ENCODE measurements at regions not wholly inside any gene's neighbourhood (a gene's known extent, or its start where the extent isn't known, plus 50 kb on each side); places are given as distances from the start of the nearest gene placed in this dataset.

GRCh38 chr4:128596853-128597252 lies 212.6 kb upstream of the JADE1 start:
- Histone ChIP-seq H3K27ac (ENCODE audit: low read depth, low read length) (no peak overlapping the region), H3K4me1 (ENCODE audit: control insufficient read depth in 5 of 5, insufficient read depth in 5 of 5, low read length in 5 of 5) (peaks cover 0 to 4% (median 0%) of the 10 kb centered on the region in 5 donors), H3K27me3 (ENCODE audit: control insufficient read depth in 5 of 5, insufficient read depth in 4 of 5, low read length in 5 of 5) (no peaks in the 10 kb centered on the region), H3K36me3 (ENCODE audit: control insufficient read depth in 5 of 5, insufficient read depth in 5 of 5, low read length in 5 of 5) (no peaks in the 10 kb centered on the region), H3K9me3 (ENCODE audit: control insufficient read depth in 5 of 5, low read length in 5 of 5) (peaks cover 0 to 4% (median 0%) of the 10 kb centered on the region in 5 donors), H3K4me3 (ENCODE audit: low read depth in 1 of 5, low read length in 5 of 5) (no peak overlapping the region), H3K9ac (ENCODE audit: low read length in 5 of 5) (no peak overlapping the region)

DNA sequence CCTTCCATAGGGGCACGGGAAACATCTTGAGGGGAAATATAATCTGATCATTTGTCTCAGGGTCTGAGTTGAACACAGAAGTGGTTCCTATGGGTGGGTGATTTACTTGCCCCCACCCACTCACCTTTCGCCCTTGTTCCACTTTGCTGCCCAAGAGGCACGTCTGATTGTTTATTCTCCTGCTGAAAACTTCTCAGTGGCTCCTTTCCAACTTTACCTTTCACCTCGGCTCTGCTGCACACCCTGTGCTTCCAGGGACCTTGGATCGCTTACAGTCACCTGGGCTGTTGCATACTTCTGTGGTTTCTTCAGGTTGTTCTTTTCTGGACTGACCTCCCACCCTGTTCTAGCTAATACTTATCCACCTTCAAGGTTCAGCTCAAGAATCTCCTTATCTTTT lies 213.4 kb upstream of the JADE1 start:
- Histone ChIP-seq H3K9me3 (ENCODE audit: control insufficient read depth in 5 of 5, low read length in 5 of 5) (peaks cover 0 to 4% (median 0%) of the 10 kb centered on the region in 5 donors), H3K27ac (ENCODE audit: low read depth, low read length) (no peak overlapping the region), H3K36me3 (ENCODE audit: control insufficient read depth in 5 of 5, insufficient read depth in 5 of 5, low read length in 5 of 5) (no peaks in the 10 kb centered on the region), H3K4me1 (ENCODE audit: control insufficient read depth in 5 of 5, insufficient read depth in 5 of 5, low read length in 5 of 5) (peaks cover 0 to 2% (median 0%) of the 10 kb centered on the region in 5 donors), H3K27me3 (ENCODE audit: control insufficient read depth in 5 of 5, insufficient read depth in 4 of 5, low read length in 5 of 5) (no peaks in the 10 kb centered on the region), H3K4me3 (ENCODE audit: low read depth in 1 of 5, low read length in 5 of 5) (no peak overlapping the region), H3K9ac (ENCODE audit: low read length in 5 of 5) (no peak overlapping the region)

DNA sequence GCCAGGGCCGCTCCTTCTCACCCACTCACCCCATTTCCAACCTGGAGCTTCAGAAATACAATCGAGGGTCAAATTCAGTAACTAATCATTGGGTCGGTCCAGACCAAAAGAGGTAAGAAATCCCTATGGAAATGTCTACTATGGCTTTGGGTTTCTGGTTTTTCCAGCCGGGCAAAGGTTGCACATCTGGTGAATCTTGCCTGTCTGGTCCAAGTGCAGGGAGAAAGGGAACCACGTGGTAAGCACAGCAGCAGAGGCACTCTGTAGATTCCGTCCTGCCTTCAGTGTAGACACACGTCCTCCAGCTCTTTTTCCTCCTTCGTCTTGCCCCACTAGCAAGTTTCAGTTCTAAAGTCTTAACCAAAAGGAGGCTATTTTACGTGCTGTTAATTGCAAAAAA lies 218.0 kb upstream of the JADE1 start:
- peaks cover 0 to 4% (median 0%) of the 10 kb centered on the region in 5 donors for H3K9me3 ChIP-seq (ENCODE audit: control insufficient read depth in 5 of 5, low read length in 5 of 5)
- H3K4me3 ChIP-seq (ENCODE audit: low read depth in 1 of 5, low read length in 5 of 5) = no peak overlapping the region
- no peak overlapping the region for H3K27ac ChIP-seq (ENCODE audit: low read depth, low read length)
- no peaks in the 10 kb centered on the region for H3K36me3 ChIP-seq (ENCODE audit: control insufficient read depth in 5 of 5, insufficient read depth in 5 of 5, low read length in 5 of 5)
- no peak overlapping the region for H3K9ac ChIP-seq (ENCODE audit: low read length in 5 of 5)
- H3K4me1 ChIP-seq (ENCODE audit: control insufficient read depth in 5 of 5, insufficient read depth in 5 of 5, low read length in 5 of 5) = no peaks in the 10 kb centered on the region
- no peaks in the 10 kb centered on the region for H3K27me3 ChIP-seq (ENCODE audit: control insufficient read depth in 5 of 5, insufficient read depth in 4 of 5, low read length in 5 of 5)

DNA sequence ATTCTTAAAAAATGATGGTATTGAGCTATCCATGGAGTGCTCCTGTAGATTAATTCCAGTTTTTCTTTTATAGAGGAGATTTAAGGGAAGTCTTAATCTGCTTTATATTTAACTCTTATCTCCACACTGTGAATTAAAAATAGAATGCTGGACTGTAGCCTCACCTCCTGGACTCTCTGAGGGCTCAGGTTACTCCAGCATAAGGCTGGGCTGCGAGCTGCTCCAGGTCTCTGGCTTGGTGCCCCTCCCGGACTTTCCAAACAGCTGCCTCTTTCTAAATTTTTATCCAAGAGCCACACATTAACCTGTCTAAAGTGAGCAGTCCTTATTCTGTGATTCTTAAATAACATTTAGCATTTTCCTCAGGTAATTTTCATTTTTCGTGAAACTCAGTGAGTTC lies 218.7 kb upstream of the JADE1 start:
- Histone ChIP-seq H3K36me3 (ENCODE audit: control insufficient read depth in 5 of 5, insufficient read depth in 5 of 5, low read length in 5 of 5) (no peaks in the 10 kb centered on the region), H3K4me1 (ENCODE audit: control insufficient read depth in 5 of 5, insufficient read depth in 5 of 5, low read length in 5 of 5) (no peaks in the 10 kb centered on the region), H3K27ac (ENCODE audit: low read depth, low read length) (no peak overlapping the region), H3K4me3 (ENCODE audit: low read depth in 1 of 5, low read length in 5 of 5) (no peak overlapping the region), H3K9ac (ENCODE audit: low read length in 5 of 5) (no peak overlapping the region), H3K27me3 (ENCODE audit: control insufficient read depth in 5 of 5, insufficient read depth in 4 of 5, low read length in 5 of 5) (no peaks in the 10 kb centered on the region), H3K9me3 (ENCODE audit: control insufficient read depth in 5 of 5, low read length in 5 of 5) (peaks cover 0 to 4% (median 0%) of the 10 kb centered on the region in 5 donors)

DNA sequence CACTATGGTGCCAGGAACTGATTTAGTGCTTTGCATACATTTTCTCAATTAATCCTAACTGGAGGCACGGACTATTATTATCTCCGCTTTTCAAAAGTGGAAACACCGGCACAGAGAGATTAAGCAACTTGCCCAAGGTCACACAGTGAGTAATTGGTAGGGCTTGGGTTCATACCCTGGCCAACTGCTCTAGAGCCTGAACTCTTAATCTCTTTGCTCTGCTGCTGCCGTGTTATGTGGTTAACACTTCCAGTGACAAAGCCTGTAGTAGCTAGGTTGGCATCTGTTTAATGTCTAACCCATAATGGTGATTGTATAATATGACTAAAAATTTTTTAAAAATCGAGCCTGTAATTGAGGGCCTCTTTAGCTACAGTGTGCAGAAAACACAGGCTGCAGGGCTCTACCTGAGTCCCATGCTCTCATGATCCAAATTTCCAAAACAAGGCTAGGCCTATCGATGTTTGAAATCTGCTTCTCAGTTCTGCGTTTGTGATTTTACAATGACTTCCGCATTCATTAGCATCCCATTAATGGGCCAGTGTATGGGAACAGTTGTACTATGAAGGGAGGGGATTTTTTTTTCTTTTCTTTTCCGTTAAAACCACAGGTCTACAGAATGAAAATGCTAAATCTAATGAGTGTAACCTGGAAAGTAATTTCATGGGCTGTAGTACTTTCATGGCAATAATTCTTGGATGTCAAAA lies 219.3 kb upstream of the JADE1 start:
- Histone ChIP-seq H3K4me1 (ENCODE audit: control insufficient read depth in 5 of 5, insufficient read depth in 5 of 5, low read length in 5 of 5) (no peaks in the 10 kb centered on the region), H3K27me3 (ENCODE audit: control insufficient read depth in 5 of 5, insufficient read depth in 4 of 5, low read length in 5 of 5) (no peaks in the 10 kb centered on the region), H3K9me3 (ENCODE audit: control insufficient read depth in 5 of 5, low read length in 5 of 5) (peaks cover 0 to 4% (median 0%) of the 10 kb centered on the region in 5 donors), H3K36me3 (ENCODE audit: control insufficient read depth in 5 of 5, insufficient read depth in 5 of 5, low read length in 5 of 5) (no peaks in the 10 kb centered on the region), H3K9ac (ENCODE audit: low read length in 5 of 5) (no peak overlapping the region), H3K27ac (ENCODE audit: low read depth, low read length) (no peak overlapping the region), H3K4me3 (ENCODE audit: low read depth in 1 of 5, low read length in 5 of 5) (no peak overlapping the region)

DNA sequence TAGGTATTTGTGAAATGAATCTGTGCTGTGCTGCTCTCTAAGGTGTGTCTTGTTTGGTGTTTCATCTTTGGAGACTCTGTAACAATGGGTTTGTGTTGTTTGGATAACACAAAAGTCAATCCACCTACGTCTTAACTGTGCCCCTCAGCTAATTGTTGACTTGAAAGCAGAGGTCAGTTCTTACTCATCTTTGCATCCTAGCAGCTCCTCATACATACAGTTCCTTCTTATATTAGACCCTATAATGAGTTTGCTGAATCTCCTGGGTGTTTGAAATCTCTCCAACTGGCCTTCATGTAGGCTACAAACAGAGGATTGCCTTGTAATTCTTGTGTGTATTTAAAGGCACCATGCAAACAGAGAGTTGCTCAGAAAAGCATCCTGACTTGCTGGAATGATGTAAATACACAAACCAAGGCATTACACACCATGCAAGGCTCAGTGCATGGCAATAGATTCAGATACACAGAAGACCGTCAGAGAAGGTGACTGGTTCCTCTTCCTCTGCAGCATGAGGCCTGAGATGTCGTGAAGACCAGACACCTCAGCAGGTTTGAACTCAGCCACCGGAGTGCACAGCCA lies 220.0 kb upstream of the JADE1 start:
- Histone ChIP-seq H3K9ac (ENCODE audit: low read length in 5 of 5) (no peak overlapping the region), H3K27ac (ENCODE audit: low read depth, low read length) (no peak overlapping the region), H3K4me3 (ENCODE audit: low read depth in 1 of 5, low read length in 5 of 5) (no peak overlapping the region), H3K9me3 (ENCODE audit: control insufficient read depth in 5 of 5, low read length in 5 of 5) (peaks cover 0 to 4% (median 0%) of the 10 kb centered on the region in 5 donors), H3K4me1 (ENCODE audit: control insufficient read depth in 5 of 5, insufficient read depth in 5 of 5, low read length in 5 of 5) (peaks cover 0 to under 1% (median 0%) of the 10 kb centered on the region in 5 donors), H3K36me3 (ENCODE audit: control insufficient read depth in 5 of 5, insufficient read depth in 5 of 5, low read length in 5 of 5) (no peaks in the 10 kb centered on the region), H3K27me3 (ENCODE audit: control insufficient read depth in 5 of 5, insufficient read depth in 4 of 5, low read length in 5 of 5) (no peaks in the 10 kb centered on the region)

GRCh38 chr4:128587382-128587781 lies 222.1 kb upstream of the JADE1 start:
- Histone ChIP-seq H3K36me3 (ENCODE audit: control insufficient read depth in 5 of 5, insufficient read depth in 5 of 5, low read length in 5 of 5) (no peaks in the 10 kb centered on the region), H3K4me3 (ENCODE audit: low read depth in 1 of 5, low read length in 5 of 5) (no peak overlapping the region), H3K27me3 (ENCODE audit: control insufficient read depth in 5 of 5, insufficient read depth in 4 of 5, low read length in 5 of 5) (no peaks in the 10 kb centered on the region), H3K9me3 (ENCODE audit: control insufficient read depth in 5 of 5, low read length in 5 of 5) (no peaks in the 10 kb centered on the region), H3K4me1 (ENCODE audit: control insufficient read depth in 5 of 5, insufficient read depth in 5 of 5, low read length in 5 of 5) (peaks cover 0 to 6% (median 4%) of the 10 kb centered on the region in 5 donors), H3K27ac (ENCODE audit: low read depth, low read length) (no peak overlapping the region), H3K9ac (ENCODE audit: low read length in 5 of 5) (no peak overlapping the region)

GRCh38 chr4:128583753-128584712 lies 225.5 kb upstream of the JADE1 start:
- Histone ChIP-seq H3K4me3 (ENCODE audit: low read depth in 1 of 5, low read length in 5 of 5) (no peak overlapping the region), H3K27me3 (ENCODE audit: control insufficient read depth in 5 of 5, insufficient read depth in 4 of 5, low read length in 5 of 5) (no peaks in the 10 kb centered on the region), H3K36me3 (ENCODE audit: control insufficient read depth in 5 of 5, insufficient read depth in 5 of 5, low read length in 5 of 5) (no peaks in the 10 kb centered on the region), H3K9me3 (ENCODE audit: control insufficient read depth in 5 of 5, low read length in 5 of 5) (no peaks in the 10 kb centered on the region), H3K4me1 (ENCODE audit: control insufficient read depth in 5 of 5, insufficient read depth in 5 of 5, low read length in 5 of 5) (peaks cover 0 to 6% (median 4%) of the 10 kb centered on the region in 5 donors), H3K9ac (ENCODE audit: low read length in 5 of 5) (no peak overlapping the region), H3K27ac (ENCODE audit: low read depth, low read length) (no peak overlapping the region)

GRCh38 chr4:128582427-128582870 lies 227.1 kb upstream of the JADE1 start:
- H3K27ac ChIP-seq (ENCODE audit: low read depth, low read length) = no peak overlapping the region
- H3K9me3 ChIP-seq (ENCODE audit: control insufficient read depth in 5 of 5, low read length in 5 of 5) = no peaks in the 10 kb centered on the region
- H3K27me3 ChIP-seq (ENCODE audit: control insufficient read depth in 5 of 5, insufficient read depth in 4 of 5, low read length in 5 of 5) = no peaks in the 10 kb centered on the region
- no peaks in the 10 kb centered on the region for H3K36me3 ChIP-seq (ENCODE audit: control insufficient read depth in 5 of 5, insufficient read depth in 5 of 5, low read length in 5 of 5)
- no peak overlapping the region for H3K9ac ChIP-seq (ENCODE audit: low read length in 5 of 5)
- H3K4me1 ChIP-seq (ENCODE audit: control insufficient read depth in 5 of 5, insufficient read depth in 5 of 5, low read length in 5 of 5) = peaks cover 0 to 6% (median 4%) of the 10 kb centered on the region in 5 donors
- no peak overlapping the region for H3K4me3 ChIP-seq (ENCODE audit: low read depth in 1 of 5, low read length in 5 of 5)
